HEK293 (cell line): ENCODE measurements at regions not wholly inside any gene's neighbourhood (a gene's known extent, or its start where the extent isn't known, plus 50 kb on each side); places are given as distances from the start of the nearest gene placed in this dataset.

ENCODE experiments used
- CTCF ChIA-PET: fragments of 350-600 bp; formaldehyde crosslinking; extraction: SDS; loops from one replicate; lab custom pipeline; 2021; ENCODE audit warnings: antibody characterized with exemption; lab: Yijun Ruan, JAX
- POLR2A ChIA-PET: fragments of 300-600 bp; formaldehyde crosslinking; extraction: SDS; loops from one replicate; lab custom pipeline; 2020; ENCODE audit warnings: antibody characterized with exemption, inconsistent platforms; lab: Yijun Ruan, JAX
- H3K27ac ChIP-seq: fragments of 200-500 bp; sonication (Bioruptor generic); 2 replicates; pipeline ENCODE4 v1.5.1; 2014; ENCODE audit warnings: low read depth, low read length, control low read depth, inconsistent platforms; ENCODE audit errors: extremely low read depth
- H3K36me3 ChIP-seq, 2 experiments: fragments of 200-500 bp in 1 of 2; sonication (Bioruptor generic) in 1 of 2; 1 replicate in 1 of 2; 2 replicates in 1 of 2; pipeline ENCODE4 v1.5.1; 2014 to 2017; ENCODE audit warnings: inconsistent platforms in 2 of 2, low read length in 2 of 2; ENCODE audit not compliant: control insufficient read depth in 2 of 2, insufficient read depth in 1 of 2
- H3K4me1 ChIP-seq: fragments of 200-500 bp; sonication (Bioruptor generic); 2 replicates; pipeline ENCODE4 v1.5.1; 2014; ENCODE audit warnings: mild to moderate bottlenecking, low read length, inconsistent platforms; ENCODE audit not compliant: control insufficient read depth, insufficient read depth
- H3K4me3 ChIP-seq: 2 replicates; pipeline ENCODE4 v1.5.1; 2011; ENCODE audit warnings: low read depth, mild to moderate bottlenecking, control low read depth, low read length, moderate library complexity
- H3K9me3 ChIP-seq: fragments of 200-500 bp; sonication (Bioruptor generic); 2 replicates; pipeline ENCODE4 v1.5.1; 2014; ENCODE audit warnings: low read depth, low read length, inconsistent platforms; ENCODE audit not compliant: control insufficient read depth, insufficient read depth
- GLI4 ChIP-seq: fragments of 450-650 bp; formaldehyde crosslinking; IDR thresholded peaks from 2 replicates; pipeline ENCODE4 v1.5.1; 2016; ENCODE audit warnings: missing biosample characterization, missing genetic modification characterization
- GLIS1 ChIP-seq: fragments of 450-650 bp; formaldehyde crosslinking; IDR thresholded peaks from 2 replicates; pipeline ENCODE4 v1.5.1; 2016; ENCODE audit warnings: missing biosample characterization, missing genetic modification characterization
- KLF16 ChIP-seq: fragments of 450-650 bp; formaldehyde crosslinking; IDR thresholded peaks from 2 replicates; pipeline ENCODE4 v1.5.1; 2017; ENCODE audit warnings: missing biosample characterization, missing genetic modification characterization
- MEIS1 ChIP-seq: sonication (generic); formaldehyde crosslinking; IDR thresholded peaks from 2 replicates; pipeline ENCODE4 v1.8.1; 2022; ENCODE audit warnings: missing genetic modification reagents, mild to moderate bottlenecking, borderline replicate concordance
- PRDM1 ChIP-seq: fragments of 450-650 bp; formaldehyde crosslinking; IDR thresholded peaks from 2 replicates; pipeline ENCODE4; 2016; ENCODE audit warnings: missing biosample characterization, missing genetic modification characterization
- SALL2 ChIP-seq: fragments of 450-650 bp; formaldehyde crosslinking; IDR thresholded peaks from 2 replicates; pipeline ENCODE4 v1.5.0; 2017; ENCODE audit warnings: missing biosample characterization, mild to moderate bottlenecking, missing genetic modification characterization, borderline replicate concordance
- YY2 ChIP-seq: fragments of 450-650 bp; formaldehyde crosslinking; IDR thresholded peaks from 2 replicates; pipeline ENCODE4 v1.5.1; 2016; ENCODE audit warnings: missing biosample characterization, missing genetic modification characterization
- ZBTB20 ChIP-seq: fragments of 450-650 bp; formaldehyde crosslinking; IDR thresholded peaks from 2 replicates; pipeline ENCODE4 v1.5.1; 2016; ENCODE audit warnings: missing biosample characterization, missing genetic modification characterization
- ZFP69B ChIP-seq: fragments of 450-650 bp; formaldehyde crosslinking; IDR thresholded peaks from 2 replicates; pipeline ENCODE4 v1.5.1; 2016; ENCODE audit warnings: missing biosample characterization, missing genetic modification characterization
- ZIC2 ChIP-seq: fragments of 450-650 bp; formaldehyde crosslinking; IDR thresholded peaks from 2 replicates; pipeline ENCODE4 v1.5.1; 2016; ENCODE audit warnings: missing biosample characterization, missing genetic modification characterization
- ZNF169 ChIP-seq: fragments of 450-650 bp; formaldehyde crosslinking; IDR thresholded peaks from 2 replicates; pipeline ENCODE4 v1.5.1; 2016; ENCODE audit warnings: missing biosample characterization, missing genetic modification characterization
- ZNF174 ChIP-seq: fragments of 450-650 bp; formaldehyde crosslinking; IDR thresholded peaks from 2 replicates; pipeline ENCODE4 v1.5.0; 2017; ENCODE audit warnings: missing biosample characterization, mild to moderate bottlenecking, missing genetic modification characterization
- ZNF202 ChIP-seq: fragments of 450-650 bp; formaldehyde crosslinking; IDR thresholded peaks from 2 replicates; pipeline ENCODE4 v1.5.1; 2016; ENCODE audit warnings: missing biosample characterization, missing genetic modification characterization, borderline replicate concordance
- ZNF223 ChIP-seq: fragments of 450-650 bp; formaldehyde crosslinking; IDR thresholded peaks from 2 replicates; pipeline ENCODE4 v1.5.1; 2016; ENCODE audit warnings: missing biosample characterization, missing genetic modification characterization
- ZNF302 ChIP-seq: fragments of 450-650 bp; formaldehyde crosslinking; IDR thresholded peaks from 2 replicates; pipeline ENCODE4 v1.5.1; 2016; ENCODE audit warnings: missing biosample characterization, missing genetic modification characterization, low read depth
- ZNF426 ChIP-seq: fragments of 450-650 bp; formaldehyde crosslinking; IDR thresholded peaks from 2 replicates; pipeline ENCODE4 v1.5.1; 2017; ENCODE audit warnings: missing biosample characterization, missing genetic modification characterization, mild to moderate bottlenecking, inconsistent platforms, moderate library complexity
- ZNF530 ChIP-seq: fragments of 450-650 bp; formaldehyde crosslinking; IDR thresholded peaks from 2 replicates; pipeline ENCODE4 v1.5.1; 2016; ENCODE audit warnings: low read depth, missing biosample characterization, missing genetic modification characterization
- ZNF596 ChIP-seq: fragments of 450-650 bp; IDR thresholded peaks from 2 replicates; pipeline ENCODE4 v1.5.0; 2018; ENCODE audit warnings: missing biosample characterization, mild to moderate bottlenecking, missing genetic modification characterization, moderate library complexity
- ZNF830 ChIP-seq: fragments of 450-650 bp; IDR thresholded peaks from 2 replicates; pipeline ENCODE4 v1.5.0; 2018; ENCODE audit warnings: missing biosample characterization, missing genetic modification characterization, low read depth, mild to moderate bottlenecking, moderate library complexity
- ZNF837 ChIP-seq: fragments of 450-650 bp; formaldehyde crosslinking; IDR thresholded peaks from 2 replicates; pipeline ENCODE4 v1.5.1; 2016; ENCODE audit warnings: missing biosample characterization, missing genetic modification characterization
- ZNF843 ChIP-seq: fragments of 450-650 bp; formaldehyde crosslinking; IDR thresholded peaks from 2 replicates; pipeline ENCODE4 v1.5.1; 2016; ENCODE audit warnings: missing biosample characterization, missing genetic modification characterization
- ZSCAN30 ChIP-seq: fragments of 450-650 bp; IDR thresholded peaks from 2 replicates; pipeline ENCODE4 v1.5.1; 2018; ENCODE audit warnings: missing biosample characterization, mild to moderate bottlenecking, missing genetic modification characterization, moderate library complexity
- TF ChIP-seq, protein P1 (sequence below): fragments of 450-650 bp; formaldehyde crosslinking; IDR thresholded peaks from 2 replicates; pipeline ENCODE4 v1.5.1; 2016; ENCODE audit warnings: missing biosample characterization, missing genetic modification characterization
- TF ChIP-seq, protein P2 (sequence below): fragments of 450-650 bp; formaldehyde crosslinking; optimal IDR thresholded peaks from 2 replicates; pipeline ENCODE3; 2016; ENCODE audit warnings: missing biosample characterization, mild to moderate bottlenecking, missing genetic modification characterization
- TF ChIP-seq, protein P3 (sequence below): fragments of 450-650 bp; formaldehyde crosslinking; IDR thresholded peaks from 2 replicates; pipeline ENCODE4 v1.5.1; 2016; ENCODE audit warnings: missing biosample characterization, missing genetic modification characterization, low read depth
- TF ChIP-seq, protein P4 (sequence below): fragments of 450-650 bp; formaldehyde crosslinking; IDR thresholded peaks from 2 replicates; pipeline ENCODE4 v1.5.1; 2017; ENCODE audit warnings: missing biosample characterization, mild to moderate bottlenecking, missing genetic modification characterization, moderate library complexity

DNA sequence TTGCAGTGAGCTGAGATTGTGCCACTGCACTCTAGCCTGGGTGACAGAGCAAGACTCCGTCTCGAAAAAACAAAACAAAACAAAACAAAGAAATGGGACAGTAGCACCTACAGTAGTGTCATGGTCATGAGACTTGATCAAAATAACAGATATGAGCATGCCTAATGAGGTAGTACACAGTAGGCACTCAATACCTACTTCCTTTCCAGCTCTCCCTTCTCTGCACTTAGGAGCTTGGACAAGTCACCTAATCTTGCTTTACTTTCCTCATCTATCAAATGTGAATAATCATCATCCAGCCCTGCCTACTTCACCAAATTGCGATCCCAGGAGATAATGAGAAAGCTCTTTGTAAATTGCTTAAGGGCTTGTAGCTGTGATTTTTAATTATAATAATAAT is 55.4 kb upstream of the EPB41L1 start:
- CTCF ChIA-PET = interaction anchor here (0.6 to 0.7 kb wide), 2 partner anchors 99 to 401 kb away, joined by 3 read pairs; no protein-coding TSS in a partner anchor
- no peaks in the 10 kb centered on the region for H3K36me3 ChIP-seq
- no peaks in the 10 kb centered on the region for H3K9me3 ChIP-seq
- H3K4me1 ChIP-seq = no peaks in the 10 kb centered on the region
- TF ChIP-seq, protein P1, sequence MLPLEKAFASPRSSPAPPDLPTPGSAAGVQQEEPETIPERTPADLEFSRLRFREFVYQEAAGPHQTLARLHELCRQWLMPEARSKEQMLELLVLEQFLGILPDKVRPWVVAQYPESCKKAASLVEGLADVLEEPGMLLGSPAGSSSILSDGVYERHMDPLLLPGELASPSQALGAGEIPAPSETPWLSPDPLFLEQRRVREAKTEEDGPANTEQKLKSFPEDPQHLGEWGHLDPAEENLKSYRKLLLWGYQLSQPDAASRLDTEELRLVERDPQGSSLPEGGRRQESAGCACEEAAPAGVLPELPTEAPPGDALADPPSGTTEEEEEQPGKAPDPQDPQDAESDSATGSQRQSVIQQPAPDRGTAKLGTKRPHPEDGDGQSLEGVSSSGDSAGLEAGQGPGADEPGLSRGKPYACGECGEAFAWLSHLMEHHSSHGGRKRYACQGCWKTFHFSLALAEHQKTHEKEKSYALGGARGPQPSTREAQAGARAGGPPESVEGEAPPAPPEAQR = no peak
- TF ChIP-seq ZFP69B (tag by site-specific recombination) = no peak
- TF ChIP-seq ZNF830 (tag by site-specific recombination) = no peak
- TF ChIP-seq, all 188 proteins: peak for 0
- no peak overlapping the region for H3K4me3 ChIP-seq
- POLR2A ChIA-PET = no interaction called here
- no peak overlapping the region for H3K27ac ChIP-seq

DNA sequence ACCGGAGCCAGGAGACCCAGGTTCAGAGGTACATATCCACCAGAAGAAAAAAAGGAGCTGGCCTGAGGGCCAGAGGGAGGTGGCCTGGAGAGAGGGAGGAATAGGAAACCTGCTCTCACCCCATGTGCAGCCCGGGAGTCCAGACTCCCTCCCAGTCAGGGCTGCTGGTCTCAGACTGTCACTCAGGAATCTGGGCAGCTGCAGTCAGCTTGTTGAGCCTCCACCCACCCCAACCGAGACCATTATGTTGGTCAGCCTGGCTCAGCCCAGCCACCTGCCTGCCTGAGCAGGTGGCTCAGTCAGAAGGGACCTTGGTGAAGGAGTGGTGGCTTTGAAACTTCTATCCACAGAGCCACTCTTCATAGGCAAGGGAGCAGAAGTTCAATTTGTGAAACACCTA is 53.3 kb upstream of the EPB41L1 start:
- Histone ChIP-seq H3K4me3 (no peak overlapping the region), H3K36me3 (no peaks in the 10 kb centered on the region), H3K9me3 (no peaks in the 10 kb centered on the region), H3K27ac (no peak overlapping the region), H3K4me1 (no peaks in the 10 kb centered on the region)
- TF ChIP-seq GLI4 (tag by site-specific recombination) = no peak
- TF ChIP-seq YY2 = no peak
- TF ChIP-seq GLIS1 (tag by site-specific recombination) = 0 out of 2 replicates have a peak, but pooled peaks have one; percentile 8
- no peak for TF ChIP-seq SALL2 (tag by site-specific recombination)
- TF ChIP-seq PRDM1 (tag by site-specific recombination) = no peak
- no peak for TF ChIP-seq ZNF596
- no peak for TF ChIP-seq ZNF169 (tag by site-specific recombination)
- TF ChIP-seq ZNF530 (tag by site-specific recombination) = no peak
- no peak for TF ChIP-seq ZNF426
- TF ChIP-seq, protein P2, sequence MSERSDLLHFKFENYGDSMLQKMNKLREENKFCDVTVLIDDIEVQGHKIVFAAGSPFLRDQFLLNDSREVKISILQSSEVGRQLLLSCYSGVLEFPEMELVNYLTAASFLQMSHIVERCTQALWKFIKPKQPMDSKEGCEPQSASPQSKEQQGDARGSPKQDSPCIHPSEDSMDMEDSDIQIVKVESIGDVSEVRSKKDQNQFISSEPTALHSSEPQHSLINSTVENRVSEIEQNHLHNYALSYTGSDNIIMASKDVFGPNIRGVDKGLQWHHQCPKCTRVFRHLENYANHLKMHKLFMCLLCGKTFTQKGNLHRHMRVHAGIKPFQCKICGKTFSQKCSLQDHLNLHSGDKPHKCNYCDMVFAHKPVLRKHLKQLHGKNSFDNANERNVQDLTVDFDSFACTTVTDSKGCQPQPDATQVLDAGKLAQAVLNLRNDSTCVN (tag by site-specific recombination) = no peak
- TF ChIP-seq ZNF302 (tag by site-specific recombination) = no peak
- TF ChIP-seq ZNF223 (tag by site-specific recombination) = no peak
- TF ChIP-seq, protein P3, sequence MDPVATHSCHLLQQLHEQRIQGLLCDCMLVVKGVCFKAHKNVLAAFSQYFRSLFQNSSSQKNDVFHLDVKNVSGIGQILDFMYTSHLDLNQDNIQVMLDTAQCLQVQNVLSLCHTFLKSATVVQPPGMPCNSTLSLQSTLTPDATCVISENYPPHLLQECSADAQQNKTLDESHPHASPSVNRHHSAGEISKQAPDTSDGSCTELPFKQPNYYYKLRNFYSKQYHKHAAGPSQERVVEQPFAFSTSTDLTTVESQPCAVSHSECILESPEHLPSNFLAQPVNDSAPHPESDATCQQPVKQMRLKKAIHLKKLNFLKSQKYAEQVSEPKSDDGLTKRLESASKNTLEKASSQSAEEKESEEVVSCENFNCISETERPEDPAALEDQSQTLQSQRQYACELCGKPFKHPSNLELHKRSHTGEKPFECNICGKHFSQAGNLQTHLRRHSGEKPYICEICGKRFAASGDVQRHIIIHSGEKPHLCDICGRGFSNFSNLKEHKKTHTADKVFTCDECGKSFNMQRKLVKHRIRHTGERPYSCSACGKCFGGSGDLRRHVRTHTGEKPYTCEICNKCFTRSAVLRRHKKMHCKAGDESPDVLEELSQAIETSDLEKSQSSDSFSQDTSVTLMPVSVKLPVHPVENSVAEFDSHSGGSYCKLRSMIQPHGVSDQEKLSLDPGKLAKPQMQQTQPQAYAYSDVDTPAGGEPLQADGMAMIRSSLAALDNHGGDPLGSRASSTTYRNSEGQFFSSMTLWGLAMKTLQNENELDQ (tag by site-specific recombination) = no peak
- no peak for TF ChIP-seq ZNF174 (tag by site-specific recombination)
- TF ChIP-seq, protein P4, sequence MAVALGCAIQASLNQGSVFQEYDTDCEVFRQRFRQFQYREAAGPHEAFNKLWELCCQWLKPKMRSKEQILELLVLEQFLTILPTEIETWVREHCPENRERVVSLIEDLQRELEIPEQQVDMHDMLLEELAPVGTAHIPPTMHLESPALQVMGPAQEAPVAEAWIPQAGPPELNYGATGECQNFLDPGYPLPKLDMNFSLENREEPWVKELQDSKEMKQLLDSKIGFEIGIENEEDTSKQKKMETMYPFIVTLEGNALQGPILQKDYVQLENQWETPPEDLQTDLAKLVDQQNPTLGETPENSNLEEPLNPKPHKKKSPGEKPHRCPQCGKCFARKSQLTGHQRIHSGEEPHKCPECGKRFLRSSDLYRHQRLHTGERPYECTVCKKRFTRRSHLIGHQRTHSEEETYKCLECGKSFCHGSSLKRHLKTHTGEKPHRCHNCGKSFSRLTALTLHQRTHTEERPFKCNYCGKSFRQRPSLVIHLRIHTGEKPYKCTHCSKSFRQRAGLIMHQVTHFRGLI = peak; percentile 78
- no peak for TF ChIP-seq KLF16 (tag by site-specific recombination)
- no peak for TF ChIP-seq MEIS1 (CRISPR knock-in tag)
- no peak for TF ChIP-seq ZNF843 (tag by site-specific recombination)
- no peak for TF ChIP-seq ZNF837 (tag by site-specific recombination)
- TF ChIP-seq ZNF202 (tag by site-specific recombination) = no peak
- TF ChIP-seq ZIC2 = peak; percentile 61
- TF ChIP-seq ZBTB20 (tag by site-specific recombination) = no peak
- TF ChIP-seq ZSCAN30 (tag by site-specific recombination) = no peak
- ChIA-PET CTCF (no interaction called here), POLR2A (interaction anchor here (0.5 kb wide), 1 partner anchor 55 kb away, joined by 3 read pairs; no protein-coding TSS in a partner anchor)
